Activated CD4-positive, alpha-beta memory T cell treated with anti-CD3 and anti-CD28 coated beads for 36 hours (primary cell): ENCODE measurements at regions not wholly inside any gene's neighbourhood (a gene's known extent, or its start where the extent isn't known, plus 50 kb on each side); places are given as distances from the start of the nearest gene placed in this dataset.

ENCODE experiments used
- CTCF ChIA-PET: fragments of 350-600 bp; sonication (Branson Sonifier 250); formaldehyde crosslinking; loops from one replicate; lab custom pipeline; 2021; ENCODE audit warnings: antibody characterized with exemption, inconsistent platforms; lab: Charles Lee
- POLR2A ChIA-PET: fragments of 350-600 bp; sonication (Branson Sonifier 250); formaldehyde crosslinking; loops from one replicate; lab custom pipeline; 2021; ENCODE audit warnings: antibody characterized with exemption; lab: Charles Lee
- DNase-seq: peaks from one replicate; pipeline ENCODE4 v3.0.0-alpha.2; 2020
- H3K27ac Mint-ChIP-seq: one replicate; pipeline ENCODE4 v1.8.0; 2021; ENCODE audit warnings: mixed read lengths
- H3K27me3 Mint-ChIP-seq: one replicate; pipeline ENCODE4 v1.8.0; 2021; ENCODE audit warnings: mixed read lengths
- H3K36me3 Mint-ChIP-seq: one replicate; pipeline ENCODE4 v1.8.0; 2021; ENCODE audit warnings: mixed read lengths
- H3K4me1 Mint-ChIP-seq: one replicate; pipeline ENCODE4 v1.8.0; 2021; ENCODE audit warnings: low read depth, mixed read lengths
- H3K4me3 Mint-ChIP-seq: one replicate; pipeline ENCODE4 v1.8.0; 2021; ENCODE audit warnings: mild to moderate bottlenecking, mixed read lengths
- H3K9me3 Mint-ChIP-seq: one replicate; pipeline ENCODE4 v1.8.0; 2021; ENCODE audit warnings: mixed read lengths
- intact Hi-C: fragments of 100-400 bp; cut with micrococcal nuclease; formaldehyde crosslinking; loops from one replicate; pipeline ENCODE4 v1.15.1; 2023

DNA sequence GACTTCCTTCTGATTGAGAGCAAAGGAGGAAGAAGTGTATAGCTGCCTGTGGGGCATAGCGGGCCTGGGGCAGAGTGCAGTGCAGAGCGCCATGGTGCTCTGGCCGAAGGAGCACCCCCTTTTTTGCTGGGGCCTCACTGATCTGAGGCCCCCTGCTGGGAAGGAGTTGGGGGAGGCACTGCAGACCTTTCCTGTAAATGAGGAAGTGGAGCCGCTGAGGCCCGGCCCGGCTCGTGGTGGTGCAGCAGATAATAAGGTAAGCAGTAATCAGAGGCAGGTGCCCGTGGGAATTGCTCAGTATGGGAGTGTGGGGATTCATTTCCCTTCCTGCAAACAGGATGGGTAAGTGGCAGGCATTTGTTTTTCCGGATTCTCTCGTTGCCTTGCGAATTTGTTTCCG lies 373.7 kb upstream of the MKI67 start:
- no peak overlapping the region for H3K27ac Mint-ChIP-seq
- intact Hi-C loops: no loop called here
- no peaks in the 10 kb centered on the region for H3K27me3 Mint-ChIP-seq
- H3K9me3 Mint-ChIP-seq: no peaks in the 10 kb centered on the region
- ChIA-PET POLR2A (no interaction called here), CTCF (no interaction called here)
- H3K36me3 Mint-ChIP-seq: no peaks in the 10 kb centered on the region
- no peak for DNase-seq
- no peaks in the 10 kb centered on the region for H3K4me1 Mint-ChIP-seq
- no peak overlapping the region for H3K4me3 Mint-ChIP-seq

DNA sequence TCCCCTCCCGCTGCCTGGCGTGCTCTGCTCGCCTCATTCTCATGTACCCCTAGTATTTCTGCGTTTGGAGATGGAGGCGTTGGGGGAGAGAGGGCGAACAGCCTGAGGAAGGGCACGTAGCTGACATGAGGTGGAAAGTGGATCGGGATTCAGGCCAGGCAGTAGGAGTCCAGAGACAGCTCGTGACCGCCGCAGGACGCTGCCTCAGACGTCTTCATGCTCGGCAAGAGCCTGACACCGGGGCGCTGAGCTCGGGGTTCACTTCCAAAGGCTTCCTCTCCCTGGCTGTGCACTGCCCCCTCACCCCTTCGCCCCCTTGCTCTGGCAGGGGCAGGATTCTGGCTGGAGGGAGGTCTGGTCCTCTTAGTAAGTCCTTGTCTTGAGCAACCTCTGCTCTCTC lies 374.4 kb upstream of the MKI67 start:
- CTCF ChIA-PET: no interaction called here
- no peaks in the 10 kb centered on the region for H3K4me1 Mint-ChIP-seq
- DNase-seq: no peak
- no peaks in the 10 kb centered on the region for H3K36me3 Mint-ChIP-seq
- no peaks in the 10 kb centered on the region for H3K9me3 Mint-ChIP-seq
- POLR2A ChIA-PET: no interaction called here
- H3K4me3 Mint-ChIP-seq: no peak overlapping the region
- H3K27ac Mint-ChIP-seq: no peak overlapping the region
- intact Hi-C loops: no loop called here
- no peaks in the 10 kb centered on the region for H3K27me3 Mint-ChIP-seq

DNA sequence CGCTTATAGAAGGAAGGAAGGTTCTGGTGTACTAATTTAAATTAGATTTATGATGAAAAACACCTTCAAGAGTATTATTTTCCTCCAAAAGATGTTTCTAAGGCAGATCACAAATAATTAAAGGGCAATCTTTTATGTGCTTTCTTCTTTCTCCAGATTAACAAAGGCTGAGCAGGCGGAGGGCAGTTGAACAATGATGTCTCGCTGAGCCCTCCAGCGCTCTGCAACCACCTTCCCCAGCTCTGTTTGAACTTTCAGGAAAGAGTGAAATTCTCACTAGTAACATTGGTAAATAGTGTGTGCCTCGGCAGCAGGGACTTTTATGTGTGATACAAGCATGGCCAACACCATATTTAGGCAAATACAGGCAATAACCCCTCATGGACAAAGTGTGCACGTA lies 379.1 kb upstream of the MKI67 start:
- POLR2A ChIA-PET: interaction anchor here (0.6 kb wide), 1 partner anchor 990 kb away, joined by 3 read pairs; no protein-coding TSS in a partner anchor
- intact Hi-C loops: no loop called here
- Mint-ChIP-seq H3K27ac (no peak overlapping the region), H3K4me3 (no peak overlapping the region), H3K36me3 (no peaks in the 10 kb centered on the region), H3K9me3 (no peaks in the 10 kb centered on the region), H3K27me3 (peaks cover 3% of the 10 kb centered on the region), H3K4me1 (no peaks in the 10 kb centered on the region)
- DNase-seq: no peak
- CTCF ChIA-PET: no interaction called here

DNA sequence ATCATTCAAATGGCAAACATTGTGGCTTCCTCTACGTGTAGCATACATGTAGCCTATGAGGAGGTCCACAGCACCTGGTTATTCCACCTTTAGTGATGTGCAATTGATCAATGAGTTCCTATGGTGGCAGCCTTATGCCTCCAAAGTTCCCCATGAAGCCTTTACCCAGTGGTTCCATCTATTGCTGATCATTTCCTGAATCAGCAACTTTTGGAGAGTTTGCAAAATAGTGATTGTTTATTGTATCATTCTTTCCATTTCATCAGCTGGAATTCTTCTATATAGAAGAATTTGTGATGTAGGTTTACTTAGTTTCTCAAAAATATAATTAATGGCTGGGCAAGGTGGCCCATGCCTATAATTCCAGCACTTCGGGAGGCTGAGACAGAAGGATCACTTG lies 380.2 kb upstream of the MKI67 start:
- DNase-seq: no peak
- no peaks in the 10 kb centered on the region for H3K36me3 Mint-ChIP-seq
- peaks cover 3% of the 10 kb centered on the region for H3K27me3 Mint-ChIP-seq
- POLR2A ChIA-PET: no interaction called here
- no peak overlapping the region for H3K27ac Mint-ChIP-seq
- CTCF ChIA-PET: no interaction called here
- no peaks in the 10 kb centered on the region for H3K9me3 Mint-ChIP-seq
- H3K4me3 Mint-ChIP-seq: no peak overlapping the region
- H3K4me1 Mint-ChIP-seq: no peaks in the 10 kb centered on the region
- intact Hi-C loops: no loop called here

DNA sequence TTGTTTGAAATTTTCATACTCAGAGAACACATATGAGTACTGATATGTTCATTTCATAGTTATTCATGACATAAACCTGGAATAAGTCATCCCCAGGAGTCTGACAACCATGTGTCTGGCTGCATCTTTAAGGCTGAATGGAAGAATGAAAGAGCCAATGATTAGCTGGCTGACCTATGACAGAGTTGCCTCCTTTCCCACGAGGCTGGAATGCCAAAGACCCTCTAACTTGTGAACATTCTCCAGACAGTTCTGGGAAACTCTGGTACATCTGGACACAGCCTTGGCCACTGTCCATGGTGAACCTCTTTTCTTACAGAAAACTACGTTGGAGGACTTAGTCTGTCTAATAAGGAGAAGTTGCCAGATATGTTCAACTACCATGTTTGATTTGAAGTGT lies 380.8 kb upstream of the MKI67 start:
- Mint-ChIP-seq H3K9me3 (no peaks in the 10 kb centered on the region), H3K4me3 (no peak overlapping the region), H3K27me3 (peaks cover 3% of the 10 kb centered on the region), H3K4me1 (no peaks in the 10 kb centered on the region), H3K36me3 (no peaks in the 10 kb centered on the region), H3K27ac (no peak overlapping the region)
- POLR2A ChIA-PET: no interaction called here
- CTCF ChIA-PET: no interaction called here
- no peak for DNase-seq
- intact Hi-C loops: no loop called here

DNA sequence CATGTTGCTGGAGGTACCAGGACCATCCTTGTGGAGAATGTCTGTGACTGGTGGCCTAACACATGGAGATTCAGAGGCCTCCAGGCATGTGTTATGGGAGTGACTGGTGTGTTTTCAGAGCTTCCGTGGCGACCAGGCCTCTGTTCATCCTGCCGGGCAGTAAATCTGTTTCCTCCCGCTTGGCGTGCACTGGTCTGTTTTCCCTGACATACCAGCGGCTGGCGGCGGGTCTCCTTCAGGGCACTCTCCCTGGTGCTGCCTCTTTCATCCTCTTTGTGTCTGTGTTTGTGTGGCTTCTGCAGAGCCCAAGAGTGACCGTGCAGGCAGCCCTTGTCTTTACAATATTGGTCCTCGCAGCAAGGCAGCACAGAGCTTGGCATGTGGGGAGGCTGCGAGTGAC lies 385.1 kb upstream of the MKI67 start:
- Mint-ChIP-seq H3K4me1 (no peaks in the 10 kb centered on the region), H3K27me3 (peaks cover 3% of the 10 kb centered on the region), H3K27ac (no peak overlapping the region), H3K4me3 (no peak overlapping the region), H3K9me3 (no peaks in the 10 kb centered on the region), H3K36me3 (no peaks in the 10 kb centered on the region)
- intact Hi-C loops: no loop called here
- no peak for DNase-seq
- POLR2A ChIA-PET: no interaction called here
- CTCF ChIA-PET: no interaction called here

DNA sequence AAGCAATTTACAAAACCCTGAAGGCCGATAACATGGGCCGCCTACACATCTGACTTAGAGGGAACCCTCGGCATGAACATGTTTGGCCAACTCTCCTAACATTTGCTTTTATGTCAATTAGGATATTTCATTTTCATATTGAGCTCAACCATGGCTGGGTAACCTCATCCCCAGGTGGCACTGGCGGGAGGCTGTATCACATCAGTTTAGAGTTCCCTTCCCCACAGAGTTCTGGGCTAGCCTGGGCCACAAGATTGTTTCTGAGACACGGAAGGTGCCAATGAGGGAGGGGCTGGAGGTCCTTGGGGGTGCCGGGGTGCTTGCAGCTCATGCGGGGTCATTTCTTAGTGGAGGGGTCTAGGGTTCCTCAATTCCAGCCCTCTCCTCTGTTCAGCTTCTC lies 386.5 kb upstream of the MKI67 start:
- Mint-ChIP-seq H3K27me3 (peaks cover 2% of the 10 kb centered on the region), H3K27ac (no peak overlapping the region), H3K9me3 (no peaks in the 10 kb centered on the region), H3K36me3 (no peaks in the 10 kb centered on the region), H3K4me3 (no peak overlapping the region), H3K4me1 (no peaks in the 10 kb centered on the region)
- CTCF ChIA-PET: no interaction called here
- POLR2A ChIA-PET: no interaction called here
- DNase-seq: no peak
- intact Hi-C loops: no loop called here

DNA sequence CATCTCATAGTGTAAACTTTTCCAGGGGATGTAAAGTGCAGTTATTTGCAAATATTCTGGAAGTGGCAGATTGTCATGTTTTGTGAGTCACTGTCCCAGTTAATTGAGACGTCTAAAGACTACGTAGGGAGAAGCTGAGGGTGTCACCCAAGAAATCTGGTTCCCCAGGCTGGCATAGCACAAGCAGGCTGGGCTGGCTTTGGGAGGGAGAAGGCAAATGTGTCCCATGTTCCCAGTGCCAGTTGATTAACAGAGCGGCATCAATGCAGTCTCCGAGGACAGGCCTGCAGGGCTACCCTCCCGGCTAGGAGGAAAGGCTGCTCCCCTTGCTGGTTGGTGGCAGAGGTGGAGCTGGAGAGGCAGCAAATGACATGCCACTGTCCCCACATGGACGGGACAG lies 388.3 kb upstream of the MKI67 start:
- Mint-ChIP-seq H3K27me3 (no peaks in the 10 kb centered on the region), H3K4me3 (no peak overlapping the region), H3K9me3 (no peaks in the 10 kb centered on the region), H3K27ac (no peak overlapping the region), H3K36me3 (no peaks in the 10 kb centered on the region), H3K4me1 (no peaks in the 10 kb centered on the region)
- intact Hi-C loops: no loop called here
- CTCF ChIA-PET: no interaction called here
- no peak for DNase-seq
- POLR2A ChIA-PET: no interaction called here

DNA sequence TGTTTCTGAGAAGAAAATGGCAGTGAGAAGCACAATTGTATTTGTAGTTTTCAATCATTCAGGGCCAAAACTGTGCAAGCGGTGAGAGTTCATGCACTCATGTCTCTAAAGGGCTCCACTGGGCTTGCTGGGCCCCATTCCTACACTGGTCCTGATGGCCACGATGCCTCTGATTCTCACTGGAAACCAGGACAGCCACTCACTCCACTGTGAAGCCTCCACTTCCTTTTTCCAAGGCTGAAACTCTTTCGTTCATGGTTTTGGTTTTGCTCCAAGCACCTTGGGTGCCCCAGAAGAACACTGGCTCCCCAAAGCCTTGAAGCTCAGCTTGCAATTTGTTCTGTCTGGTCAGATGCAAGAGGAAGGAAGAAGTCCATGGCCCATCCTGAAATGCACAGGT lies 390.0 kb upstream of the MKI67 start:
- intact Hi-C loops: no loop called here
- H3K4me3 Mint-ChIP-seq: no peak overlapping the region
- no peaks in the 10 kb centered on the region for H3K4me1 Mint-ChIP-seq
- CTCF ChIA-PET: no interaction called here
- POLR2A ChIA-PET: no interaction called here
- no peaks in the 10 kb centered on the region for H3K27me3 Mint-ChIP-seq
- DNase-seq: no peak
- H3K9me3 Mint-ChIP-seq: no peaks in the 10 kb centered on the region
- no peaks in the 10 kb centered on the region for H3K36me3 Mint-ChIP-seq
- no peak overlapping the region for H3K27ac Mint-ChIP-seq

DNA sequence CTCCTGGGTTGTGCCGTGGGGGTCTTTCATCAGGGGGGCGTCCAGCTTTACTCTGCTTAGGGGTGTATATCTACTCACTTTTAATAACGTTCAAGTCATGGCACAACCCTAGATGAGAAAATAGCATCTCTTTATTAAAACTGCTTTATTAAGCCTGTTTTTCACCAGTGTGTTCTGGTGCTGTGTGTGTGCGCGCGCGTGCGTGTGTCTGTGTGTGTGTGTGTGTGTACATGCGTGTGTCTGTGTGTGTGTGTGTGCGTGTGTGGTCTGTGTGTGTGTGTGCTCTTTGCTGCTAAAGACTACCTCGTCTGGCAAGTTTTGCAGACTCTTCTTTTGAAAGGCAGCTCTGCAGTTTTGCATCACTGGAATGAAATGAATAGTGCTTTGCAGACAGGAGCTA lies 390.9 kb upstream of the MKI67 start:
- intact Hi-C loops: no loop called here
- Mint-ChIP-seq H3K27me3 (no peaks in the 10 kb centered on the region), H3K27ac (no peak overlapping the region), H3K4me1 (no peaks in the 10 kb centered on the region), H3K4me3 (no peak overlapping the region), H3K9me3 (no peaks in the 10 kb centered on the region), H3K36me3 (no peaks in the 10 kb centered on the region)
- no peak for DNase-seq
- ChIA-PET CTCF (no interaction called here), POLR2A (no interaction called here)

DNA sequence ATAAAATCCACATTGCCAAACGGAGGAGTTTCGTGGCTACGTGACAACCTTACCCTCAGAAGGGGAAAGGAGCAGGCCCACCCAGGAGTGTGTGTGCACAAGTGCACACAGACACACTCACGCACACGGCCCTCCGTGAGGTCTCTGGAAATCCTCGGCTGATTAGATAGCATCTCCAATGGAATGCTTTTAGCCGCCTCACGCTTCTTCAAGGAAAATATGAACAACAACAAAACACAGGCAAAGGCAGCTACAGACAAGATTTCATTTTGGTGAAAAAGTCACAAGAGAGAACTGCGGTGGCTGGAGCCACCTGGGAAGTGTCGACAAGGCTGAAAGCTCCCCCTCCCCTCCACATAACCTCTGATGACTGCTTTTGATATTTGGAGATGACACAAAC lies 391.8 kb upstream of the MKI67 start:
- no peaks in the 10 kb centered on the region for H3K9me3 Mint-ChIP-seq
- ChIA-PET CTCF (no interaction called here), POLR2A (no interaction called here)
- intact Hi-C loops: no loop called here
- no peaks in the 10 kb centered on the region for H3K27me3 Mint-ChIP-seq
- no peak overlapping the region for H3K4me3 Mint-ChIP-seq
- no peak for DNase-seq
- no peaks in the 10 kb centered on the region for H3K4me1 Mint-ChIP-seq
- H3K27ac Mint-ChIP-seq: no peak overlapping the region
- no peaks in the 10 kb centered on the region for H3K36me3 Mint-ChIP-seq

DNA sequence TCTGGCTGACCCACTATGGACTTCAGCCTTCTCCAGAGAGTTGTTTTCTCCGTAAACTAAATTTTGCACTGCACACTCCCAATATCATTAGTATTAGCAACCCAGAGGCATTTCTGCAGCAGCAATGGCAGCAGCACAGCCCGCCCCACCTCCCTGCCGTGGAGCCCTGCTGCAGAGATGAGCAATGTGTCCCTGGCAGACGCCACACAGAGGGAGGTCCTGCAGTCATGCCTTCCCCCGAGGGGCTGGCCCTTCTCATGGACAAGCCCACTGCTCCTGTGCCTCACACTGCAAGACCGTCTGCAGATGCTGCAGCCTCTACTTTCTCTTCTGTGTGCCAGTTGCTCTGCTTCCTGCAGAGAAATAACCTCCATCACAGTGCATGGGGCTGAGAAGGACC lies 393.4 kb upstream of the MKI67 start:
- intact Hi-C loops: no loop called here
- ChIA-PET POLR2A (no interaction called here), CTCF (no interaction called here)
- Mint-ChIP-seq H3K4me3 (no peak overlapping the region), H3K27me3 (no peaks in the 10 kb centered on the region), H3K36me3 (no peaks in the 10 kb centered on the region), H3K9me3 (no peaks in the 10 kb centered on the region), H3K27ac (no peak overlapping the region), H3K4me1 (no peaks in the 10 kb centered on the region)
- DNase-seq: no peak

DNA sequence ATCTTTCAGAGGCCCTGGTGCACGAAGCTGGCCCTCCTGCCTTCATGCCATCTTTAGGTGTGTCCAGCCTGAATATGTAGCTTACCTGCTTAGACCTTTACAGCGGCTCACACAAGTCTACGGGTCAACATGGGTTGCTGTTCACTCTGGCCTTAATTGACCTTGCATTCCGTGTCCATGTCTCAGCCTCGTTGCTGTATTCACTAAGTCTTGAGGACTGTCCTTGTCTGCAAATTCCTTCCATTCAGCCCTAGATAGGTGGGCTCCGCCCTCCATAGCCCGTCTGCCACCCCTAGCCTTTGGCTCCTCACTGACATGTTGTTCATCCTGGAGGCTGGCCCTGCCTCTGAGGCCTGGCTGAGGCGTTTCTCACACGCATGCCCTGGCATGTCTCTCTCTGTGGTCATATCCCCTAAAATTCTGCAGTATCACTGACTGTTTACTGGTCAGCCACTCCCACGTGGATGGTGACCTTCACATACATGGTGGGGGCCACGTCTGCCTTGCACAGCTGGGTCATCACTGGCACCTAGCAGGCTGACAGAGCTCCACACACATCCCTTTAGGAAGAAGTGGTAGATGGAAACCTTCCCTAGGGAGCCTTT lies 394.1 kb upstream of the MKI67 start:
- ChIA-PET POLR2A (no interaction called here), CTCF (no interaction called here)
- H3K4me1 Mint-ChIP-seq: no peaks in the 10 kb centered on the region
- H3K27me3 Mint-ChIP-seq: no peaks in the 10 kb centered on the region
- no peak overlapping the region for H3K4me3 Mint-ChIP-seq
- H3K9me3 Mint-ChIP-seq: no peaks in the 10 kb centered on the region
- DNase-seq: no peak
- intact Hi-C loops: no loop called here
- no peak overlapping the region for H3K27ac Mint-ChIP-seq
- no peaks in the 10 kb centered on the region for H3K36me3 Mint-ChIP-seq
